NT2/D1 (cell line): ENCODE measurements at regions not wholly inside any gene's neighbourhood (a gene's known extent, or its start where the extent isn't known, plus 50 kb on each side); places are given as distances from the start of the nearest gene placed in this dataset.

ENCODE experiments used
- SUZ12 ChIP-seq: IDR thresholded peaks from 2 replicates; pipeline ENCODE4 v1.6.1; 2011; ENCODE audit not compliant: insufficient read length, insufficient read depth; ENCODE audit errors: extremely low read depth
- YY1 ChIP-seq: IDR thresholded peaks from 2 replicates; pipeline ENCODE4 v1.6.1; 2011; ENCODE audit not compliant: insufficient read length, insufficient read depth

- TF ChIP-seq SUZ12, result no peak
- TF ChIP-seq YY1, result no peak
Measured at GRCh38 chr13:55981381-55981780, 1159.3 kb upstream of the PRR20A start.
